HEK293 (cell line): ENCODE measurements at regions not wholly inside any gene's neighbourhood (a gene's known extent, or its start where the extent isn't known, plus 50 kb on each side); places are given as distances from the start of the nearest gene placed in this dataset.

Experiments
- ATF2 ChIP-seq: fragments of 450-650 bp; formaldehyde crosslinking; IDR thresholded peaks from 2 replicates; pipeline ENCODE4 v1.5.1; 2016; ENCODE audit warnings: missing biosample characterization, missing genetic modification characterization, low read depth
- CTCF ChIP-seq: fragments of 450-650 bp; formaldehyde crosslinking; IDR thresholded peaks from 2 replicates; pipeline ENCODE4 v1.5.1; 2016; ENCODE audit warnings: missing biosample characterization, missing genetic modification characterization
- HOXC10 ChIP-seq: sonication (generic); formaldehyde crosslinking; IDR thresholded peaks from 2 replicates; pipeline ENCODE4 v1.8.1; 2023; ENCODE audit warnings: mild to moderate bottlenecking, missing genetic modification reagents
- REST ChIP-seq: fragments of 450-650 bp; formaldehyde crosslinking; IDR thresholded peaks from 2 replicates; pipeline ENCODE4 v1.5.1; 2016; ENCODE audit warnings: missing biosample characterization, missing genetic modification characterization
- ZBTB26 ChIP-seq: fragments of 450-650 bp; formaldehyde crosslinking; optimal IDR thresholded peaks from 2 replicates; pipeline ENCODE3; 2016; ENCODE audit warnings: missing biosample characterization, mild to moderate bottlenecking, missing genetic modification characterization
- ZBTB6 ChIP-seq: fragments of 450-650 bp; formaldehyde crosslinking; IDR thresholded peaks from 2 replicates; pipeline ENCODE4 v1.5.1; 2017; ENCODE audit warnings: missing biosample characterization, missing genetic modification characterization
- ZNF174 ChIP-seq: fragments of 450-650 bp; formaldehyde crosslinking; IDR thresholded peaks from 2 replicates; pipeline ENCODE4 v1.5.0; 2017; ENCODE audit warnings: missing biosample characterization, mild to moderate bottlenecking, missing genetic modification characterization
- ZNF202 ChIP-seq: fragments of 450-650 bp; formaldehyde crosslinking; IDR thresholded peaks from 2 replicates; pipeline ENCODE4 v1.5.1; 2016; ENCODE audit warnings: missing biosample characterization, missing genetic modification characterization, borderline replicate concordance
- ZNF292 ChIP-seq: fragments of 450-650 bp; formaldehyde crosslinking; IDR thresholded peaks from 2 replicates; pipeline ENCODE4 v1.5.1; 2016; ENCODE audit warnings: low read depth, missing biosample characterization, missing genetic modification characterization, borderline replicate concordance

GRCh38 chr14:39733741-39734140 lies 301.5 kb upstream of the FBXO33 start:
- no peak for TF ChIP-seq ATF2 (tag by site-specific recombination)
- no peak for TF ChIP-seq CTCF
- no peak for TF ChIP-seq ZNF202
- no peak for TF ChIP-seq ZBTB26 (tag by site-specific recombination)
- TF ChIP-seq ZNF174 (tag by site-specific recombination): no peak
- no peak for TF ChIP-seq REST (tag by site-specific recombination)
- no peak for TF ChIP-seq ZBTB6
- TF ChIP-seq ZNF292: no peak
- TF ChIP-seq HOXC10 (CRISPR knock-in tag): no peak
